Activated naive CD4-positive, alpha-beta T cell (primary cell): ENCODE measurements at regions not wholly inside any gene's neighbourhood (a gene's known extent, or its start where the extent isn't known, plus 50 kb on each side); places are given as distances from the start of the nearest gene placed in this dataset.

ENCODE experiments used
- DNase-seq, 4 experiments: peaks; one replicate each; lab custom pipeline; 2025; lab: John Stamatoyannopoulos, UW

DNA sequence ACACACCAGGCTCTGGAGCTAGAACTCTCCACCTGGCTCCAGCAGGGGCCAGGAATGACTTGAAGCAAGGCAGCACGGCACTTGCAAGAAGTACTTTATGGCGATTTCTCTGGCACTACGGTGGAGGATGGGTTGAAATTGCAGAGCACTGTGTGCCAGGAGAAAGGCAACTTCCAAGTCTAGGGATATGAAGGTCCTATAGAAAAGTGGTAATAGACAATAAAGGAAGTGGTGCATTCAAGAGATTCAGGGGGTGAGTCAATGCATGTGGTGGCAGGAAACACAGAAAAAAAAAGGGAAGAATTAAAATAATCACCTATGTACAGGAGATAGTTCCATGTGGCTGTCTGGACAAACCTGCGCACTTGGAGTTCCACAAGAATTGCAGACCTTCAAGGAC, 240.3 kb upstream of the DYNLRB2 start:
- DNase-seq, result no peak

DNA sequence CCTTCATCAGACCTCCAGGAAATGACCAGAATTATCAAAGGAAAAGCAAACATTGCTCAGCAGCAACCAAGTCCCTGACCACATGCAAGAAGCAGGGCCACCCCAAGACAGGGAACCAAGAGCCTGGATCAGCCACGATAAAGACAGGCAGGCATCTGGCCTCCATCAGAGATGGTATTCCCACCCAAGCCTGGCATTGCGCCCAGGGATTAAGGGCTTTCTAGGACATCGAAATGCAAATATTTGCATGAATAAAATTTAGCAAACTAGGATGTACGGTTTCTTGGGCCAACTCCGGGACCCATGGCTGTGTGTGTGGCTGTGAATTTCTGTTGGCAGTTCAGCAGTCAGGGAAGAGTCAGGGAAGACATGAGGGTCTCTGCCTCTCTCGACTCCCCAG, 241.4 kb upstream of the DYNLRB2 start:
- DNase-seq, result no peak

DNA sequence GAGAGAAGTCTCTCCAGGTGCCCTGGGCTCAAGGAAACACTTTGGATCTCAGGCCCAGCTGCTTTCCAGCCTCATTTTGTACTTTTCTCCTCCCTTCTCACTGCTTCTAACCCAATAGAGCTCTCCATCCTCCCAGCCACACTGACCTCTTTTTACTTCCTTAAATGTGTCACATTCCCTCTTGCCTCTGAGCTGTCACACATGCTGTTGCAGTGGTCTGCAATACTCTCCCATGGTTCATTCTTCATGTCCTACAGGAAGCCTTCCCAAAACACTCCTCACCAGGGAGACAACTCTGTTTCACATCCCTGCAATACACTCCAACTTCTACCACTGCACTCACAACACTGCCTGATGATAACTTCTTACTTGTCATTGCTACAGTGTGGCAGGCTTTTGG, 242.1 kb upstream of the DYNLRB2 start:
- no peak for DNase-seq

DNA sequence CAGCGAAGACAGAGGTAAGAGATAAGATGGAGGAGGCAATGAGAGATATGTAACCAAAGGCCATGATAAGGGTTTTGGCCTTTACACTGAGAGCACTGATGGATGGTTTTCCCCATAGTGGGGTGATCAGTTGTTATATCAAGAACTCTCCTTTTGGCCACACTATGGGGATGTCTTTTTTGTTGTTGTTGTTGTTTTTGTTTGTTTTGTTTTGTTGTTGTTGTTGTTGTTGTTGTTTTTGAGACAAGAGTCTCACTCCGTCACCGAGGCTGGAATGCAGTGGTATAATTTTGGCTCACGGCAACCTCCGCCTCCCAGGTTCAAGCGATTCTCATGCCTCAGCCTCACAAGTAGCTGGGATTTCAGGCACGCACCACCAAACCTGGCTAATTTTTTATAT, 244.8 kb upstream of the DYNLRB2 start:
- no peak for DNase-seq

DNA sequence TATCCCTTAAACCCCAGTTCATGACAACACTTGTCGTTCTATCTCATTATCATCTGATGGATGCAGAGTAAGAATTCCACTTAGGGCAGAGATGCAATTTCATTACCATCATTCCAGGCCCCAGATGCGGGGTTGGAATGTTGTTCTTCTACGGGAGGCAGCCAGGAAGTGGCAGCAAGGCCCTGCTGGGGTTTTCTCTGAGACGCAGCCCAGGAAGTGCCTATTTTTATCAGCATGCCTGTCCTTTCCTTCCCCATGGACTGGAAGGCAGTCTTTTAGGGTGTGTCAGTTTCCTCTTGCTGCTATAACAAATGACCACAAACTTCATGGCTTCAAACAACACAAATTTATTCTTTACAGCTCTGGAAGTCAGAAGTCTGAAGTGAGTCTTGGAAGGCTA, 246.6 kb upstream of the DYNLRB2 start:
- no peak for DNase-seq

DNA sequence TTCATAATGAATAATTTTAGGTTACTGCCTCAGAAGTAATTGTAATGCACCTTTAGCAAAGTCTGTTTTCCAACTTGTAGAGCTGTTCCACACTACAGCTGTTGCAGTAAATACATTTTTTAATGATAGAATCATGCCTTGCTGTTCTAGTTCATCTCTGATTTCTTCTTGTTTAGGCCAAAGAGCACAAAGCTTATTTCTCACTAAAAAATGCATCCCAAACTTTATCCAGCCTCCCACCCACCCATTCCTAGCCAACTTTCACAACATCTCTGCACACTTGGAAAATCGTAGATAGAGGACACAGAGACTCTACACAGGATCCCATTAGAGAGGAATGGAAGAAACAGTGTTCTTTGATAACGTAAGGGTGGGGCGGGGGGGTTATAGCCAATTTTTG, 252.2 kb upstream of the DYNLRB2 start:
- DNase-seq, result no peak

DNA sequence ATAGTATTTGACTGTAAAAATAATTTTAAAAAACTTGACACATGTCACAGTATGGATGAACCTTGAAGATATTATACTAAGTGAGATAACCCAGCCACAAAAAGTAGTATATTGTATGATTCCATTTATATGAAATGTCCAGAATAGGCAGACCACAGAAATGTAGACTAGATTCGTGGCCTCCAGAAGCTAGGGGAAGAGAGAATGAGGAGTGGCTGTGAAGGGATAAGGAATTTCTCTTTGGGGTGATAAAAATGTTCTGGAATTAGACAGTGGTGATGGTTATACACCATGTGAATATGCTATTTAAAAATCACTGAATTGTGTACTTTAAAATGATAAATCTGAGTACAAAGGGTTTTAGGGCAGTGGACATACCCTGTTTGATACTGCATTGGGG, 253.1 kb upstream of the DYNLRB2 start:
- DNase-seq, result no peak

DNA sequence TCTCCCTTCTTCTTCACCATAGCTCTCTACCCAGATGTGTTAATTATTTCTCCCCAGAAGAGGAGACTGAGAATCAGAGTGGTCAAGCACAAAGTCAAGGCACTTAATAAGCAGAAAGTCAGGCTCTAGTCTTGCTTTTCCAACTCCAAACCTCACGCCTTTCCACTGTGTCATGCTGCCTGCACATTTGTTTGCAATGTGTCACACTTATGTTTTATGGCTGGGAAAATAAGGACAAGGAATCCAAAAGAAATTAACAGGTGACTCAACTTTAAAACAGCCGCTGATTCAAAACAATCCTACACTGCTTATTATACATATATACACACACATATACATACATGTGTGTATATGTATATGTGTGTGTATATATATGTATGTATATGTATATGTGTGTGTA, 255.7 kb upstream of the DYNLRB2 start:
- DNase-seq, result no peak

DNA sequence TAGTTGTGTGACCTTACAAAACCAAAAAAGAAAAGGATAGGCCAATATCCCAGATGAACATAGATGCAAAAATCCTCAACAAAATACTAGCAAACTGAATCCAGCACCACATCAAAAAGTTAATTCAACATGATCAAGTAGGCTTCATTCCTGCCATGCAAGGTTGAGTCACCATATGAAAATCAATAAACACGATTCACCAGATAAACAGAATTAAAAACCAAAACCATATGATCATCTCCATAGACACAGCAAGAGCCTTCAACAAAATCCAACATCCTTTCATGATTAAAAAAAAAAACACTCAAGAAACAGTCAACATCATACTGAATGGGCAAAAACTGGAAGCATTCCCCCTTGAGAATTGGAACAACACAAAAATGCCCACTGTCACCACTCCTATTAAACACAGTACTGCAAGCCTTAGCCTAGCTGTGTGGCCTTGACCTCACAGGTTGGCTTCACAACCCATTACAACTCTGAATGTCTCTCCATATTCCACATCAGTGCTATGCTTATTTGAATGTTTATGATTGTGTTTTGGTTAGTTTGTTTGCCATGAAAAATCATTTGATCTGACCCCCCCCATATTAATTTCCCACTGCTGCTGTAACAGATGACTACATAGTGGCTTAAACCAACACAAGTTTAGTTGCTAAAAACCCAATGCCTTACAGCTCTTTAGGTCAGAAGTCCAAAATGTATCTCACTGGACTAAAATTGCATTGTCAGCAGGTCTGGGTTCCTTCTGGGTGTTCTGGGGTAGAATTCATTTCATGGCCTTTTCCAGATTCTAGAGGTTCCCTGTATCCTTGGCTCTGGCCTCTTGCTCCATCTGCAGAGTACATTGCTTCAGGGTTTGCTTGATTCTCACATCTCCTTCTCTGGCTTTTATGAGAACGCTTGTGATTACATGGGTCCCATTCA, 257.1 kb upstream of the DYNLRB2 start:
- DNase-seq, result no peak

DNA sequence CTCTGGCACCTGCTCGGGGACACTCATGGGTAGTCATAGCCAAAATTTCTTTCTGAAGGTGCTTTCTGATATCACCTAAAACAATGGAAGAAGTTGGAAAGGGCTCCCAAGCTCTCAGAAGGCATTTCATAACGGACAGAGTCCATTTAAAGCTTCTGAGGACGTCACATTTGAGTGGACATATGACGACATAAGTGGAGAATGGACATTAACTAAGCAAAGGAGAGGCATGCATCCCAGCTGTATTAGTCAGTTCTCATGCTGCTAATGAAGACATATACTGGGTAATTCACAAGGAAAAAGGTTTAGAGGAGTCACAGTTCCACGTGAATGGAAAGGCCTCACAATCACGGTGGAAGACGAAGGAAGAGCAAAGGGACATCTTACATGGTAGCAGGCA, 260.2 kb upstream of the DYNLRB2 start:
- DNase-seq, result no peak

DNA sequence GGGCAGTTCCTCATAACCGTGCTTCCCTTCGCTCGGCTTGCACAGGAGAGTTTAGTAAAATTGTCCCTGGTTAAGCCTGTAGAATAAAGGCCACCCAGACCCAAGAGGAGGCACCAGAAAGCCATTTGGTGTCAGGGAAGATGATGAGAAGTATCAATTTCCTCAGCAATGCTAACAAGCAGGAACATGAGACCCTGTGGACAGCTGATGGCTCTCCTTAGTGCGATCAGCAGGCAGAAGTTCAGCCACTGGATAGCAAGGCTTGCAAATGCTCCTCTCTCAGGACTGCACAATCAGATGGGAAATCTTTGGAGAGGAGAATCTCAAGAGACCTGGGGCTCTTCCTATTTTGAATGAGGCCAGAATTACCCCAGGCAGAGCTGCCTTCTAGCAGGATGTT, 261.1 kb upstream of the DYNLRB2 start:
- DNase-seq, result no peak

DNA sequence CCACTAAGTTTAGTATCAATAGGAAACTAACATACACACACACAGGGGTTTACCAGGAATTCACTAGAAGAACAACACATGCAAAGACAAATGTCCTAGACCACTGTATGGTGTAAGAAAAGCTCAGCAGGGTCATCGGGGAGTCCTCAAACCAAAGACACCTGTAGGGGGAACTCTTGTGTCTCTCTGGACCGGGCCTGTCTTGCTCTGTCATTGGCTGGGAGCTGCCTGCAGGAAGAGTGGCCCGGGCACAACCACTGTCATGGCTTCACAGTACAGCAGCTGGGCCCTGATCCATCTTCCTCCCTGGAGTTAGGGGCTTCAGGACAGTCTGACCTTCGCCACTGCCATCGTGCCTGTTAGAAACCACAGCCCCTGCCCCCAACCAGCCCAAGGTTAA, 263.6 kb upstream of the DYNLRB2 start:
- DNase-seq, result no peak

DNA sequence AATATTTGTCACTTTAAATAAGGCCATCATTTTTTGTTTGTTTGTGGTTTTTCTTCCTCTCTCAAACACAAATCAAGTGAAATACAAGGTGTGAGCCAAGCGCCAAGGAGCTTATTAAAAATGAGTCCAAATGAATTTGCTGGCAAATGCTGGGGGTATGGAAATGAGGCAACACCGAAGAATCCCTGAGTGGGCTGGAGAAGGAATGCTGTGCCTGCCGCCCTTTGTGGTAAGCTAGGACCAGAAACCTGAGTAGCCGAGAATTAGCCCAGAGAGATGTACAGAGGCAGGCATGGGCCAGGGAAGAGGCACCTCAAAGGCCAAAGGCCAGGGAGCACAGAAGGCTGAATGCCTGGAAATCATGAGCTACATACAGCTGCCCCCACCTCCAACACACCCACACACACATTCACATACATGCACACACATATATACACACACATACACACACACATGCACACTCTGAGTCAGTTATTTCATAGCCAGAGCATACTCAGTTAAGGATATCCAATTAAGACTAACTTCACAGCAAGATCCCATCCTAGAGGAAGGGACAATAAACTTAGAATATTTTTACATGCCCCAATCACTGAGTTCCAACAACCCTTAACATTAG, 266.1 kb upstream of the DYNLRB2 start:
- no peak for DNase-seq

DNA sequence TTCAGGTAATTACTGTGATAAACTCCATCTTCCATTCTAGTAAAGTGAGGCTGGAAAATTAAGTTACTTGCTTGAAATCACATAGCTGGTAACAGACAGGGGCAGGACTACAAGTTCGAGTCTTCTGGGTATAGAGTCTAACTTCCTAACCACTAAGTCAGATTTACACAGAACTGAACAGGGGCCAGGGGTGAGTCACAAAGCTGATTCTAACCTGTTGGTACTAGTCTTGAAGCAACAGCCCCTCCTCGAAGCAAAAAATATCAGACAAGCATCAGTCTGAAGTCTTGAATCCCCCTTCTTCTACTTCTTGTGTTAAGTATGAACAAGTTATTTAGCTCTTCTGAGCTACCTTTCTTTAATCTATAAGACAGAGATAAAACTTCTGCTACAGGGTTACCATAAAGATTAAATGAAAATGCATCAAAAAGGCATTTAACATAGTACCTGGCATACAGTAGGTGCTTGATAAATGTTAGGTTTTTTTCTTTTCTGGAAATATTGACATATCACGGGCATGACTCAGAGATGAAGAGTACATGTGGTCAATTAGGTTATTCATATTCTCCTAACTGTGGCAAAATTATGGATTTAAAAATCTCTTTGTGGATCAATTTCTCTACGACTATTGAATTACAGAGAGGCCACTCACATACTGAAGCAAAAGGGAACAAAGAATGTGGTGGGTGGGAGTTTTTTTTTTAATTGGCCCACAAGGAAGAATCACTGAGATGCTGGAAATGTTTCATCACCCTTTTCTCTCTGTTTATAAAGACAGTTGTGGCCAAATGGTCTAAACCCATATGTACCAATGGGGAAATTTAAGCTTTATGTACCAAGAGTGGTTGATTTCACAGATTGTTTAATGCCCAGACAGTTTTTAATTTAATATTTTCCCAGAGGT, 266.9 kb upstream of the DYNLRB2 start:
- DNase-seq, result no peak

DNA sequence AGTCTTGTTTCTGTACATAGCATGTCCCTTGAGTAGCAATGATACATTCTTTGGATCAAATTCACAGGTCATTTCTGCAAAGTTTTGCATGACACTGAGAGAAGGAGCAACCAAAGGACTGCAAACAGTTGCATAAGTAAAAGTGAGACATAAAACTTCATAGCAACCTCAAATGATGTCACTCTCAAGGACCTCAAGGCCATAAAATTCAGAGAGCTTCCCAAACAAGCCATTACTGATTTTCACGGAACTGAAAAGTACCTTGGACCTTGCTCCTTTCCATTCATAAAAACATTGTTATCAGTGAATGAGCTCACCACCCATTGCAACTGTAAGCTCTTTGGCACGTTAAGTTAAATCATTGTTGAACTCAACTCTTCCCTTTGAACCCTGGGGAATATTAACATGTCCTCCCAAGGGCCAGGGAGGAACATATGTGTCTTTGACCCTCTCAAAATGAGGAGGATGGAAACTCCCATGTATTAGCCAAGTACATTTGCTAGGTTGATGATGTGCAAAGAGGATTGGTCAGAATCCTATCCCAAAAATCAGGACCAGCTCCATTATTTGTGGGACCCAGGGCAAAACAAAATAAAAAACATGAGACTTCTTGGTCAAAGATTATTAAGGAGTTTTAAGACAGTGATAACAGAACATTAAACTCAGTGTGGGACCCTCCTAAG, 275.0 kb upstream of the DYNLRB2 start:
- DNase-seq, result no peak

DNA sequence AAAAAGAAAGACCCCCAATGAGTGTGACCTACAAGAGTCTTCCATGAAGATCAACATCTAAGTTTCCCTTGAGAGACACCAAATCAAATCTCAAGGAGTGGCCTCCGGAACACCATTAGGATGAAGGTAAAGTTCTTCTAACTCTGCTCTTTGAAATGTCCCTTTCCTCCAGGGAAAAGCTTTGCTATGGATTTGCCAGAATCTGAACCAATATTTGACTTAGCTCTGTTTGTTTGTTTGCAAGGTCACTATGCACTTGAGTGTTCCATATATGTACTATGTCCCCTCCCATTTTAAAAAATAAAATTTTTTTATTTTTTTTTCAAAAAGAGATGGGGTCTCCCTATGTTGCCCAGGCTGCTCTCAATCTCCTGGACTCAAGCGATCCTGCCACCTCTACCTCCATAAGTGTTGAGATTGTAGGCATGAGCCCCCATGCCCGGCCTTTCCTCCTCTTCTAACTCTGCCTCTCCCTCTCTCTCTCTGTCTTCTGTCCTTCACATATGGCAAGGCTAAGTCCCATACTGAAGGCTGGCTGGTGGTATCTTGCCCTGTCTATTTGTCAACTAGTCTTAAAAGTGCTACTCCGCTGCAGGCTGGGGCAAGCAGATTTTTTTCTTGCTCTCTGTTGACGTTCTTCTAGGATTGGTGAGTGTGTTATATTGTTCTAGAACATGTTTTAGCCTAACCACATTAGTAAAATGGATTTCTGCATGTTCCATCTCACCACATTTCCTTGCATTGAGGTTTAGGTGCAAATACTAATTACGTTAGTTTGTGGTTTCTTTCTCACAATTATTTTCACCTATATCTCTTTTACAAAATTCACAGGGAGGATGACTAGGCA, 276.7 kb upstream of the DYNLRB2 start:
- DNase-seq, result no peak

DNA sequence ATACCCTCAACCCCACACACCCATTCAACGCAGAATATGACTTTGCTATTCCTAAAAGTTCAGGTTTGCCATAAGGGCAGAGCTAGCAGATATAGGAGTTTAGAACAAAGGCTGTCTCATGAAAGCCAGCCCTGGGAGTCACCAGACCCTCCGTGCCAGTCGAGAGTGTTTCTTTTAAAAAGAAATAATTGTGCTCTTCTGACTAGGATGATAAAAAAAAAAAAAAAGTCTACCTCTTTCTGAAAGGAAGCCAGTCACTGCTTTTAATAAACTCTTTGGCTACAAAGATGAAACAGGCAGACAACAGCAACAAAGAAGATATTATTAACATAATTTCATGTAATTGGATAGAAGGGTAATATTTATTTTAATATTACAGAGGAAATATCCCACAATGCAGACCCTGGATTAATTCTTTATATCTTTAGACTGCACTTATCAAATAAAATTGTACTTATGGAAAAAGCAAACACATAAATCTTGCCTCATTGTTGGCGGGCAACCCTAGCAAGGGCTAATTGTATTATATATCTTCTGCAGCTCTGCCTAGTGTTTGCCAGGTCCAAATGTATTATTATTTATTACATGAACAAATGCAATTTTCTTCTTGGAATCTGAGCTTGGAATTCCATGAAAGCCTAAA, 277.5 kb upstream of the DYNLRB2 start:
- DNase-seq, result no peak

DNA sequence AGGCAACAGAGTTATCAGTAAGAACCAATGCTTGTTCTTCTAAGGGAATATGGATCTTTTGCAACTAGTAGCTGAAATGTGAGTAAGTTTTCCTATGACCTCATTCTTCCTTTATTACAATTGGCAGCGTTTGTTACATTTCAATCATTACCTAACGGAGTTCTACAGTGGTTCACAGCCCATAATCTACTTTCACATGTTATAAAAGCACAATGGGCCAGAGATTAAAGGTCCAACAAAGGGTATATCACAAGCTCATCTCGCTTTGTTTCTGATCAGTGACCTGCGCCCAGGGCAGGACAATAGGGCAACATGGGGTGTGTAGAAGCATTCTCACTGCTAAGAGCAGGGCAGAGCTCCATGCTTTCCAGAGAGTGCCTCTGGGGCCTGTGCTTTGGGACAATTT, 279.9 kb upstream of the DYNLRB2 start:
- DNase-seq, result no peak

DNA sequence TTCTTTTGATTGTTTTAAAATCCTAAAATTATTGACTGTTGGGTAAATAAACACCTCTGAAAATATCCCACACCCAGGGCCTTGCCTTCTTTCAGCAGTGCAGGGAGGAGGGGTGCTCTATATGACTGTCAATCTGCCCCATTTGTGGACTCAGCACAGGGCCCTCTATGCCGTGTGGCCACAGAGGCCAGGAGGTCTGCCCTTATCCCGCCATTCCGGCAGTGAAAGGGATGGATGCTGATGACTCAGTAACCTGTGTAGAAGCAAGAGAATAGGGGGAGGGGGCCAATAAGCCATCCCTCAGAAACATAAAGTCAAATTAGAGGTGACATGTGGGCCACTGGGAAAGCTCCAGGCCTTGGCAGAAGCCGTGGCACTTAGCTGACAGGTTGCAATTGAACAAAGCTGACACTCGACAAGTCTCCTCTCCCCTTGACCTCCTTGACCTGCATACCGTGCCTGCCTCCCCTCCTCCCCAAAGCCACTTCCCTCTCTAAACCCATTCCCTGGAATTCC, 281.4 kb upstream of the DYNLRB2 start:
- DNase-seq, result no peak

DNA sequence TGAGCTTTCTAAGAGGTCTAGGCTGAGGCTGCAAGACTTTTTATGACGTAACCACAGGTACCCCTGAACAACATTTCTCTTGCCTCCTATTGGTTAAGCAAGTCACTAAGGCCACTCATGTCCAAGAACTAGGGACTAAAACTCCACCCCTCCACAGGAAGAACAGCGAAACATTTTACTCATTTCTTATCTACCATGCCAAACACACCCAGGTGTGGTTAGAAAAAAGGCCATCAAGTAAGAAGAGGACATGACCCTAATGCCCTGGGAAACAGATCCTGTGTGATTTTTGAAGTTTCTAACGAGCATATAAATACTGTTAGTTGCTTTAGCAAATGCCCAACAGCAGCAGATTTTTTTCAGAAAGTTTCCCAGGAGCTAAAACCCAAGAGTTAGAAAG, 282.4 kb upstream of the DYNLRB2 start:
- no peak for DNase-seq
